GM18502 (cell line): ENCODE measurements at regions not wholly inside any gene's neighbourhood (a gene's known extent, or its start where the extent isn't known, plus 50 kb on each side); places are given as distances from the start of the nearest gene placed in this dataset.

Source experiments
- ATAC-seq: cut with Tn5 transposase; IDR thresholded peaks from one replicate; pipeline ENCODE4 v1.9.1; 2021; ENCODE audit warnings: mild to moderate bottlenecking; ENCODE audit not compliant: unreplicated experiment, poor library complexity

DNA sequence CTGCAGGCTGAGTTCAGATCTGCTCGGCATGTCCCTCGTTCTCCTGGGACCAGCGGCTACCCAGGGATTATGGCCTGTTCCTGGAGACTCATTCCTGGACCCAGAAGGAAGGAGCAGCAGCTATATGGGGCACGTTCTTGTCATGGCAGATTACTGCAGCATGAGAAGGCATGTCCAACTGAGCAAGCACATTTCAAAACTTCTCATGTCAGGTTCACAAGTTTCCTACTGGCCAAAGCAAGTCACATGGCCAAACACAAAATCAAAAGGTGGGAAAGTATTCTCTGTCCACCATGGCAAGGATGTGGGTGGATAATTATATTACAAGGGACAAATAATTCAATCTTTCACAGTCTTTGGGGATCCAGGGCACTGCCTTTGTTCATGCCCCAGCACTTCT is 71.9 kb upstream of the C15orf39 start:
- no peak for ATAC-seq

DNA sequence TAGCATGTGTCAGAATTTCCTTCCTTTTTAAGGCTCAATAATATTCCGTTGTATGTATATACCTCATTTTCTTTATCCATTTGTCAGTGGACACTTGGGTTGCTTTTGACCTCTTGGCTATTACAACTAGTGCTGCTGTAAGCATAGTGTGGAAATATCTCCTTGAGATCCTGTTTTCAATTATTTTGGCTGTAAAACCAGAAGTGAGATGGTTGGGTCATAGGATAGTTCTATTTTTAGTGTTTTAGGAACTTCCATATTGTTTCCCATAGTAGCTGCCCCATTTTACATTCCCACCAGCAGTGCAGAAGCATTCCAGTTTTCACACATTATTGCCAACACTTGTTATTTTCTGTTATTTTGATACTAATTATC is 70.4 kb upstream of the C15orf39 start:
- no peak for ATAC-seq

GRCh38 chr15:75134748-75135147 is 66.9 kb upstream of the C15orf39 start:
- ATAC-seq = no peak

- ATAC-seq = no peak
Observed at GRCh38 chr15:75136118-75136517, 65.6 kb upstream of the C15orf39 start.

GRCh38 chr15:75136758-75137157 is 64.9 kb upstream of the C15orf39 start:
- no peak for ATAC-seq

DNA sequence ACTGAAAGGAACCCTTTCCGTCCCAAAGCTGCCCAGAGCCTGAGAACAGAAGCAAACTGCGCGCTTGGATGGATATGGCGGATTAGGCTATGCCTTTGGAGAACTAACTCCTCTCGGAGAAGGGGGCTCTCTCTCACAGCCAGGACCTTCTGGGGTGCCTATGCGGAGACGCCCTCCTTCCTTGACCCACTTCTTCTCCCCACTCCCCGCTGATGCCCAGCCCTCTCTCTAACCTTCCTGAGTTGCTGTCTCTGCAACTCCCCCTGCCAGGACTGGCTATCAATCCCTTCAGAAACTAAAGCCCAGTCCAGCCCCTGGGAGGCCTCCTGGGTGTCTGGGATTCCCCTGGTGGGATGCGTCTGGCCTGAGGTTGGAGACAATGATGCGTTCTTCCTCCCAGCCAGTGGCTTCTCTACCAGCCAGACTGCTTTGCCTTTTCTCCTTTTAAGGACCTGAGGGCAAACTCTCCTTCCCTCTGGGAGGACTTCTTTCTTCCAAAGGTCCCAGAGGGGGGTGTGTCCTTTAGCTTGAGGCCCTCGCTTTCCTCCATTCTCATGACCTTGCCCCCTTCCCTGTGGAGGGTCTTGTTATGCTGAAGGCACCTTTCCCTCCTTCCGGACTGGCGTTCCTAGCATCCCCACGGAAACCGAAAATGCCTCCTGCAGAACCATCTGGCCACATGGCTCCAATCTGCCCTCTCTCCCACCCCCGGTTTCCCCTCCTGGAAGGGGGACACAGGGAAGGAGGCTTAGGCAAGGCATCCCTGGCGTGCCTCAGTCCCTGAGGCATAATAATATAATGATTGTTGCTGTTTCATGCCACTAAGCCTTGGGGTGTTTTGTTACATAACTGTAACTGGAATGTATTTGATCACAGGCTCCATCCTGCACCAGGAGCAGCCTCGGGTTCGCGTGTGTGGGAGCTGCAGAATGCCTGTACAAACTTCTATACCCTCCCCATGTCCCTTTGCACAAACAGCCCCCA is 63.4 kb upstream of the C15orf39 start:
- ATAC-seq = no peak

- ATAC-seq = no peak
Observed at GRCh38 chr15:75140080-75140879, 61.4 kb upstream of the C15orf39 start.

GRCh38 chr15:75142499-75142898 is 59.2 kb upstream of the C15orf39 start:
- ATAC-seq = no peak

DNA sequence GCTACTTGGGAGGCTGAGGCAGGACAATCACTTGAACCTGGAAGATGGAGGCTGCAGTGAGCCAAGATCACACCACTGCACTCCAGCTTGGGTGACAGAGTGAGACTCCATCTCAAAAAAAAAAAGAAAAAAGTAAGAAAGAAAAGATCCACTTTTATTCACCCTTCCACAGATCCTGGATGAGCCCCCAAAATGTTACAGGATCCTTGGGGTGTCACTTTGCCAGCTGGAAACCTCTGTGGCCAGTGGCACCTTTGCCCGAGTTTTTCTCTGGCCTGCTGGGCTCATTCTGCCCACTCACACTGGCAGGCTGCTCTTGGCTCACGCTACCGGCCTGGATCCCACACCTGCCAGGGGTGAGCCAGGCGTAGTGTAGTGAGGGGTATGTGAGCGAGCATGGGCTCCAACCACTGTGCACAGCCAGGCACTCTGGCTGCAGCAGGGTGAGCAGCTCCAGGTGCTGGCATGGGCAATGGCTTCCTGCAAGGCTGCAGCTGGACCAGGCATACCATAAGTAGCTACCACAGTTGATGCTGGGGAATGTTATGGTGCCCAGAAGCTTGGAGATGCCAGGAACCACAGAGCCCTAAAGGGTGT is 57.8 kb upstream of the C15orf39 start:
- no peak for ATAC-seq

DNA sequence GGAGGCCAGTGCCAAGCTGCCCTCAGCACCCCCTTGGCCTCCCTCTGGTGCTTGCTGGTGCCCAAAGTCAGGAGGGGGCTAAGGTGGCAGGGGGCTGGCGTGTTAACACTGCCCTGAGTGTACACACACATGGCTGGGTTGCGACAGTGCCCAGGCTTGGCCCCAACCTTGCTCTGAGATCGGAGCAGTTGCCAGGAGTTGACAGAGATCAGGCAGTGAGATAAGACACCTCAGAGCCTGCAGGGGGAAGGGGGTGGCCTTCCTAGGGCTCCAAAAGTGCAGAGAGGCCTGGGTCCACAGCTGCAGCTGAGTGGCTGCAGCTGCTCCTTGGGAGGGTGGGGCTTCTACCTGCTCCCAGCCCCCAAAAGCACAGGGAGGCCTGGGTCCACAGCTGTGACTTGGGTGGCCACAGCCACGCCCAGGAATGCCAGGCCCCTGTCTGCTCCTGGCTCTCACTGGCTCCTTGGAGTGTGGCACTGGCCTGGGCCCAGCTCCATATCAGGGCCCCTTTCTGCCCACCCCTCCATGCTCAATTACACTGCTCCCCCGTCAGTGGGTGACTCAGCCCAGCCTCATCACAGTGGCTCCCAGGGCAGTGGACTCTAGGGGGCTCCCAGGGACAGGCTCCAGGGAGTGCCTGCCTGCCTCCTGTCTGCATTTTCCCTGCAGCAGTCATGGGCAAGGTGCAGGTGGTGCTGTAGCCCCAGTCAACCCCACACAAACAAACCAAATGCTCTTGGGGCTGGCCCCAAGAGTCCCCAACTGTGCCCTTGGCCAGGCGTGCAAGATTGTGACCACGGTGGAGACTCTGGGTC is 56.4 kb upstream of the C15orf39 start:
- no peak for ATAC-seq

DNA sequence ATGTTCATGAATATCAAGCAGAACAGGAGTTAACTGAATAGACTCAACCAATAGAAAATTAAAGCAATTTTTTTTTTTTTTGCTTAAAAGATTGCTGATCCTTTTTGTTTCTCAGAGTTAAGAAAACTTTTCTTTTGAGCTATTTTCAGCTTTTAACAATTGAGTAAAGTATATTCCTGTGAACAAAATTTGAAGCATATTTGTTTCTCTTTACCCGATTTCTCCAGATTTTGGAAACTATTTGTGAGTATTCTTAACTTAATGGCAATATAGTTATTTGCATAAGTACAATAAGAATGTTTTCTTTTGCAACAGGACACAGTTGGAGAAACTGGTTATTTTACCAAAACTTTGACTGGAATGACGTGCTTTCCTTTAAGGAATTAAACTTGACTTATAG is 53.4 kb upstream of the C15orf39 start:
- no peak for ATAC-seq

- ATAC-seq = no peak
Observed at GRCh38 chr15:75149867-75150709, 51.6 kb upstream of the C15orf39 start.

DNA sequence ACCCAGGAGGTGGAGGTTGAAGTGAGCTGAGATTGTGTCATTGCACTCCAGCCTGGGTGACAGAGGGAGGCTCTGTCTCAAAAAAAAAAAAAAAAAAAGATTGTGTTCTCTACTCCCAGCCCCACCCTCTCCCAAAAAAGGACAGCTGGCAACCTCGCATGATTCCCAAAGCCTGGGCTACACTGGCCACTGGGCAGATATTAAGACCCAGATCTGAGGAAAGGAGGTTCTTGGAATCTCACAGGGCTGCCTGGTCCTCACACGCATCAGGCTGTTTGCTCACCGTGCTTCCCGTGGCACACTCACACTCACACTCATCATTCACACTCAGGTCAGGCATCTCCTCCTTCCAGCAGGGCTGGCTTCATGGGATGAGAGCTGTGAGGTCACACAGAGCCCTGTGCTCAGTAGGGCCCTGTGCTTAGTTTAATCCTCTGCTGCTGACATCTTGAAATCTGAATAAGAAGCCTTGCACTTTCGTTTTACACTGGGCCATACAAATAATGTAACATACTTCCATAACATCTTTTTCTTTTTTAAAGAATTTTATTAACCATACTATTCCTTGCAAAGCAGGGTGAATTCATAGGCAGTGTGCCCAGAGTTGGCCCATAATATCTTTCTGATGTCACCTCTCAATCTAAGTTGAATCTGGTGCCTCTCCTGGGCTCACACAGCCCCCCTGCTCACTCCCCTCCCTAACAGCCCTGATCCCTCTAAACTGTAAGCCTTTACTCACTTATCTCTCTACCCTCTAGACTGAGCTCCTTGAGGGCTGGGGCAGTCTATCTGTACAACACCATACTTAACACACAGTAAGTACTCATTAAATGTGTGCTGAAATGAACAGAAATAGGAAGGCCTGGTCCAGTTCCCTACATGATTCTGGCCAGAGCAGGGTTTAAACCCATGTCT is 50.2 kb upstream of the C15orf39 start:
- no peak for ATAC-seq
